Caco-2 (cell line): ENCODE measurements at regions not wholly inside any gene's neighbourhood (a gene's known extent, or its start where the extent isn't known, plus 50 kb on each side); places are given as distances from the start of the nearest gene placed in this dataset.

Source experiments
- BruUV-seq: library from RNA; stranded (reverse); fragments of 400-500 nt; replicated peaks from 2 replicates; lab custom pipeline; 2021; lab: Mats Ljungman, UMichigan
- CTCF ChIA-PET: fragments of 300-600 bp; sonication (Branson Sonifier 250); formaldehyde crosslinking; loops from one replicate; lab custom pipeline; 2022; ENCODE audit warnings: antibody characterized with exemption; lab: Charles Lee
- POLR2A ChIA-PET: fragments of 300-600 bp; sonication (Branson Sonifier 250); formaldehyde crosslinking; loops from one replicate; lab custom pipeline; 2022; ENCODE audit warnings: antibody characterized with exemption; lab: Charles Lee
- DNase-seq, 2 experiments: peaks; one replicate each; pipeline versions ENCODE4 v3.0.0 to v3.0.0-alpha.2; 2020 to 2022
- H3K27me3 ChIP-seq: replicated peaks from 2 replicates; pipeline ENCODE4 v1.6.0; 2011; ENCODE audit warnings: low read length; ENCODE audit not compliant: control insufficient read depth, insufficient read depth
- H3K36me3 ChIP-seq: 2 replicates; pipeline ENCODE4 v1.5.1; 2011; ENCODE audit warnings: low read length; ENCODE audit not compliant: control insufficient read depth, insufficient read depth
- H3K4me1 ChIP-seq: fragments of 250-450 bp; sonication (Bioruptor Pico); 2 replicates; pipeline ENCODE4 v1.5.1; 2020; ENCODE audit warnings: mild to moderate bottlenecking
- H3K4me3 ChIP-seq: 2 replicates; pipeline ENCODE4 v1.5.1; 2011; ENCODE audit warnings: low read depth, mild to moderate bottlenecking, control low read depth, low read length
- H3K9me3 ChIP-seq: fragments of 250-450 bp; sonication (Bioruptor Pico); 2 replicates; pipeline ENCODE4 v1.5.1; 2020; ENCODE audit warnings: mild to moderate bottlenecking, moderate library complexity
- H3K27ac Mint-ChIP-seq: one replicate; pipeline ENCODE4 v1.8.0; 2022; ENCODE audit warnings: mixed read lengths; ENCODE audit not compliant: unreplicated experiment
- H3K27me3 Mint-ChIP-seq: one replicate; pipeline ENCODE4 v1.8.0; 2022; ENCODE audit warnings: mixed read lengths; ENCODE audit not compliant: insufficient read depth, unreplicated experiment
- H3K36me3 Mint-ChIP-seq: one replicate; pipeline ENCODE4 v1.8.0; 2022; ENCODE audit warnings: mild to moderate bottlenecking, mixed read lengths; ENCODE audit not compliant: insufficient read depth, unreplicated experiment
- H3K4me1 Mint-ChIP-seq: one replicate; pipeline ENCODE4 v1.8.0; 2022; ENCODE audit warnings: low read depth, mixed read lengths; ENCODE audit not compliant: unreplicated experiment
- H3K4me3 Mint-ChIP-seq: one replicate; pipeline ENCODE4 v1.8.0; 2022; ENCODE audit warnings: mild to moderate bottlenecking, moderate library complexity, mixed read lengths; ENCODE audit not compliant: unreplicated experiment
- H3K9me3 Mint-ChIP-seq: one replicate; pipeline ENCODE4 v1.8.0; 2022; ENCODE audit warnings: mixed read lengths; ENCODE audit not compliant: unreplicated experiment
- intact Hi-C: fragments of 100-400 bp; cut with micrococcal nuclease; formaldehyde crosslinking; loops from one replicate; pipeline ENCODE4 v1.10.0; 2022; ENCODE audit not compliant: unreplicated experiment
- TF ChIP-seq, protein P1 (sequence below), 2 experiments: fragments of 200-600 bp in 1 of 2; IDR thresholded peaks; 1 replicate in 1 of 2; 2 replicates in 1 of 2; pipeline versions ENCODE4 v1.5.1 to v1.8.0; 2011 to 2022; ENCODE audit warnings: antibody characterized with exemption in 1 of 2, control low read depth in 1 of 2, inconsistent platforms in 1 of 2, low read depth in 1 of 2, low read length in 1 of 2, mild to moderate bottlenecking in 1 of 2, moderate library complexity in 1 of 2; ENCODE audit not compliant: insufficient read depth in 1 of 2, severe bottlenecking in 1 of 2, unreplicated experiment in 1 of 2

- H3K27me3 Mint-ChIP-seq = peaks cover 10% of the 10 kb centered on the region
- CTCF ChIA-PET = no interaction called here
- H3K36me3 ChIP-seq = no peaks in the 10 kb centered on the region
- H3K36me3 Mint-ChIP-seq = no peaks in the 10 kb centered on the region
- no peak for DNase-seq
- H3K4me1 Mint-ChIP-seq = no peaks in the 10 kb centered on the region
- no peak overlapping the region for H3K4me3 Mint-ChIP-seq
- H3K9me3 ChIP-seq = 0 out of 2 replicates have a peak, but pooled peaks cover 4% of the 10 kb centered on the region
- H3K9me3 Mint-ChIP-seq = peaks cover 23% of the 10 kb centered on the region
- no peak overlapping the region for H3K27ac Mint-ChIP-seq
- no peak overlapping the region for H3K4me3 ChIP-seq
- POLR2A ChIA-PET = no interaction called here
- BruUV-seq = no TSS peak
- intact Hi-C loops = no loop called here
- no peaks in the 10 kb centered on the region for H3K4me1 ChIP-seq
- TF ChIP-seq, protein P1, sequence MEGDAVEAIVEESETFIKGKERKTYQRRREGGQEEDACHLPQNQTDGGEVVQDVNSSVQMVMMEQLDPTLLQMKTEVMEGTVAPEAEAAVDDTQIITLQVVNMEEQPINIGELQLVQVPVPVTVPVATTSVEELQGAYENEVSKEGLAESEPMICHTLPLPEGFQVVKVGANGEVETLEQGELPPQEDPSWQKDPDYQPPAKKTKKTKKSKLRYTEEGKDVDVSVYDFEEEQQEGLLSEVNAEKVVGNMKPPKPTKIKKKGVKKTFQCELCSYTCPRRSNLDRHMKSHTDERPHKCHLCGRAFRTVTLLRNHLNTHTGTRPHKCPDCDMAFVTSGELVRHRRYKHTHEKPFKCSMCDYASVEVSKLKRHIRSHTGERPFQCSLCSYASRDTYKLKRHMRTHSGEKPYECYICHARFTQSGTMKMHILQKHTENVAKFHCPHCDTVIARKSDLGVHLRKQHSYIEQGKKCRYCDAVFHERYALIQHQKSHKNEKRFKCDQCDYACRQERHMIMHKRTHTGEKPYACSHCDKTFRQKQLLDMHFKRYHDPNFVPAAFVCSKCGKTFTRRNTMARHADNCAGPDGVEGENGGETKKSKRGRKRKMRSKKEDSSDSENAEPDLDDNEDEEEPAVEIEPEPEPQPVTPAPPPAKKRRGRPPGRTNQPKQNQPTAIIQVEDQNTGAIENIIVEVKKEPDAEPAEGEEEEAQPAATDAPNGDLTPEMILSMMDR (IDR thresholded peaks at IDR 0.05; ENCODE audit: insufficient read depth in 1 of 2, low read depth in 1 of 2, low read length in 1 of 2, severe bottlenecking in 1 of 2, unreplicated experiment in 1 of 2) = no peak
- H3K27me3 ChIP-seq = no peaks in the 10 kb centered on the region
Measured at GRCh38 chr5:155239803-155240202, 226.2 kb downstream of the KIF4B start.

GRCh38 chr5:155250596-155250995, 237.0 kb downstream of the KIF4B start:
- Histone ChIP-seq H3K4me3 (no peak overlapping the region), H3K36me3 (no peaks in the 10 kb centered on the region), H3K27me3 (no peaks in the 10 kb centered on the region), H3K9me3 (no peaks in the 10 kb centered on the region), H3K4me1 (no peaks in the 10 kb centered on the region)
- ChIA-PET CTCF (no interaction called here), POLR2A (no interaction called here)
- Mint-ChIP-seq H3K4me3 (no peak overlapping the region), H3K36me3 (no peaks in the 10 kb centered on the region), H3K27me3 (peaks cover 12% of the 10 kb centered on the region), H3K27ac (no peak overlapping the region), H3K4me1 (no peaks in the 10 kb centered on the region), H3K9me3 (no peaks in the 10 kb centered on the region)
- intact Hi-C loops = no loop called here
- BruUV-seq = no TSS peak
- TF ChIP-seq, protein P1 (IDR thresholded peaks at IDR 0.05; ENCODE audit: insufficient read depth in 1 of 2, low read depth in 1 of 2, low read length in 1 of 2, severe bottlenecking in 1 of 2, unreplicated experiment in 1 of 2) = no peak
- no peak for DNase-seq

GRCh38 chr5:155252025-155252424, 238.5 kb downstream of the KIF4B start:
- intact Hi-C loops = no loop called here
- Mint-ChIP-seq H3K36me3 (no peaks in the 10 kb centered on the region), H3K27me3 (peaks cover 11% of the 10 kb centered on the region), H3K4me1 (no peaks in the 10 kb centered on the region), H3K9me3 (no peaks in the 10 kb centered on the region), H3K4me3 (no peak overlapping the region), H3K27ac (no peak overlapping the region)
- Histone ChIP-seq H3K4me3 (no peak overlapping the region), H3K36me3 (no peaks in the 10 kb centered on the region), H3K9me3 (no peaks in the 10 kb centered on the region), H3K4me1 (no peaks in the 10 kb centered on the region), H3K27me3 (no peaks in the 10 kb centered on the region)
- TF ChIP-seq, protein P1 (IDR thresholded peaks at IDR 0.05; ENCODE audit: insufficient read depth in 1 of 2, low read depth in 1 of 2, low read length in 1 of 2, severe bottlenecking in 1 of 2, unreplicated experiment in 1 of 2) = no peak
- ChIA-PET CTCF (no interaction called here), POLR2A (no interaction called here)
- DNase-seq = no peak
- no TSS peak for BruUV-seq
